HG02884 (cell line): ENCODE measurements at regions not wholly inside any gene's neighbourhood (a gene's known extent, or its start where the extent isn't known, plus 50 kb on each side); places are given as distances from the start of the nearest gene placed in this dataset.

Experiments
- ATAC-seq: cut with Tn5 transposase; IDR thresholded peaks from one replicate; pipeline ENCODE4 v1.9.1; 2021; ENCODE audit warnings: mild to moderate bottlenecking, moderate library complexity; ENCODE audit not compliant: unreplicated experiment

- ATAC-seq, result no peak
These were observed 70.2 kb downstream of the RND3 start for GRCh38 chr2:150417278-150417677.

GRCh38 chr2:150415022-150415421 lies 72.4 kb downstream of the RND3 start:
- ATAC-seq, result no peak

DNA sequence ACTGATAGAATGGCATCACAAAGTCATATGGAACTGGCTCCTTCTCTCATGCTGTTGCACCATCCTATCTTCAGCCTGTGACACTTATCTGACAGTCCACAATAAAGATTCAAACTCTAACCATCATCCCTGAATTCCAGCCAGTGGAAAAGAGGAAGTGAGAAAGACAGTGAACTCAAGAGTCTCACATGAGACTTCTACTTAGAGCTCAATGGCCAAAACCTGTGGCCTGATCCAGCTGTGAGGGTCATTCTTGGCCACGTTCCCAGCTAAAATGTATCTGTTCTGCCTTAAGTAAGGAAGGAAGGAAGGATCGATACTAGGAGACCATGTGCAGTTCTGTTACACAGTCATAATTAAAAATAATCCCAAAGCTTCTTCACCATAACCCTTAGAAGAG lies 73.6 kb downstream of the RND3 start:
- no peak for ATAC-seq

DNA sequence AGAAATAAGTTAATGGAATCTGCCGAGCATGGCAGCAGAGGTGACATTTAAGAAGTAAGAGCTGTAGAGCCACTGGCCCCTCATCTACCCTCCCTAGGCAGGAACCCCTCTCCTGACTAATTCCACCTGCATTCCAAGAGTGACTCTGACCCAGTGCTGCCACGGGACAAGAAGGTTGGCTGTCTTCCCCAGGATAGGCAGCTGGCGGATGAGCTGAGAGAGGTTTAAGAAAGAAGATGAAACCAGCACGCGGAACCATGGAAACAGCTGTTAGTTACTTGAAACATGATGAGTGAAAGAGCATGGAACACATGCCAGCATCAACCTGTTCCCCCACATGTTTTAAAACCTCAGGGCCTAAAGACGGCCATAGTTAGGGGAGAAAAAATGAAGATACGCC lies 74.1 kb downstream of the RND3 start:
- no peak for ATAC-seq

DNA sequence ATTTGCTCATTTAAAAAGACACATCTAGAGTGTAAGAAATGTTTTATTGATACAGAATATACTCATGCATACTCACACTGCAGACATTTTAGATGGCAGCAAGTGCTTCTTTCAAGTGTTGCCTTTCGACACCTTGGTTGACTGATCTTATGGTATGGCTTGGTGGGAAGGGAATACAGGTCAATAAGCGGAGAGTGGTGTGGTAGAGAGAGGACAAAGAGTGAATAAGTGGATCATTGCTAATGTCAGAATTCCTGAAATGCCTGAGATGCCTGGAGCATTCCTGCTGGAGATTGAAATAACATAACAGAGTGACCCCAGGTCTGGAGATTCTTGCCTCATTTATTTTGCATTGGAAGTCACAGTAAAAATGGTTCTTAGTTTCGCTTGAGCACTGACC lies 76.7 kb downstream of the RND3 start:
- ATAC-seq, result no peak

- no peak for ATAC-seq
These were observed 78.3 kb downstream of the RND3 start for GRCh38 chr2:150409196-150409595.

DNA sequence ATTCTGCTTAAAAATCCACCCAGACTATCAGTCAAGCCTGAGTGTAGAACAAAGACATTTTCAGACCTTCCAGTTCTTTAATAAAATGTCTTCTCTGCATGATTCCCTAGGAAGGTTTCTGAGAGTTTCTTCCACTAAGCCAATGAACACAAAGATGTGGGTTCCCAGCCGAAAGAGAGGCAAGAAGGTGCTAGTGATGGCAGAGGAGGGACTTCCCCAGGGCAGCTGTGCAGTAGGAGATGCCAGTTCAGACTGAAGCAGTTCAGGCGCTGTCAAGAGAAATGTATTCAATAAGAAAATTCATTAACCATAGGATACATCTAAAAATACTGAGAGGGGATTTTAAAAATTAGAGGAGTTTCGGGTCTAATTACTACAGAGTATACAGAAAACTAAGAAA lies 83.3 kb downstream of the RND3 start:
- no peak for ATAC-seq

GRCh38 chr2:150403457-150403856 lies 84.0 kb downstream of the RND3 start:
- no peak for ATAC-seq

DNA sequence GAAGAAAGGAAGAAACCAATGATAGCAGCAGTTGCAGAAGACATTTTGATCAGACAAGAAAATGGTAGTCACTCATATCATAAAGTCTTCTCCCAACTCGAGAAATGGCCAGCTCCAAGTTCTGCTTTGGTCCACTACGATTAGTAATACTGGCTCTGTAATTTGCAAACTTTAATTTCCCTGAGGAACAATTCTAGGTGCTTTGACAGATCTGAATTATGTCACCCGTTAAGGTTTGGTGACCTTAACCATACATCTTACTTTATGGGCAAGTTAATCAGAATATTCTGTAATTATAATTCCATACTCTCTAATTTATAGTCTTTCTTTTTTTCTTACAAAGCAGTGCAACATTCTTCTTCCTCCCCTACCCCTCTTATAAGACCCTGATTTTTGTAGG lies 84.5 kb downstream of the RND3 start:
- no peak for ATAC-seq

GRCh38 chr2:150400849-150401248 lies 86.6 kb downstream of the RND3 start:
- no peak for ATAC-seq

DNA sequence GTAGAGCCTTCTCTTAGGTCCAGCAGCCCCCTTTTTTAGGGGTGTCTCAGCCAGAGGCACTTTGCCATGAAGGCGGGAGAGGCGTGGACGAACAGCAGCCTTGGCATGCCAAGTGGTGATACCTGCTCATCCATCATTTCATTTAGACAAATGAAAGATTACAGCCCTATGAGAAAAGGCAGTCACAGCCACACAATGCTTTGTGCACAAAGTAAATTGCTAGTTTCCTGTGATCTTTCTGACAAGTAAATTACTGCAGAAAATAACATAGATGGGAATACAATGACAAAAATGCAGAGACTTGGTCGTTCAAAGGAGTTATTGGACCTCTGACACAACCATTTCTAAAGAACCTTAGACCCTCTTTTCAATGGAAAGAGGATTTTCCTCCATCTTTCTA lies 94.9 kb downstream of the RND3 start:
- no peak for ATAC-seq

GRCh38 chr2:150391779-150392178 lies 95.7 kb downstream of the RND3 start:
- no peak for ATAC-seq

GRCh38 chr2:150389447-150389846 lies 98.0 kb downstream of the RND3 start:
- ATAC-seq, result no peak

DNA sequence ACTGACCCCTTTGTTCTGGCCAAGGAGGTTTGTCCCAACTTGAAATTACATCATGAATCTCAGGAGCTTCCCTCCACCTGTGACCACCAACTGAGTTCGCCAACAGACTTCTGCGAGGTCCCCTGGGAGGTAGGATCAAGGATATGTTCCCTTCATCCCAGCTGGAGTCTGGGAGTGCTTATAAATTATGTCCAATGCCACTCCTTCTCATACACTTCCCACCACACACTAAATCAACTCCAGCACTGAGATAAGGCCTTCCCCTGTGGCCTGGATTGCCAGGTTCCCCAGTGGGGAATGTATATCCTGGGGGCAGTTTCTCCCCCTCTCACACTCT lies 99.2 kb downstream of the RND3 start:
- no peak for ATAC-seq

DNA sequence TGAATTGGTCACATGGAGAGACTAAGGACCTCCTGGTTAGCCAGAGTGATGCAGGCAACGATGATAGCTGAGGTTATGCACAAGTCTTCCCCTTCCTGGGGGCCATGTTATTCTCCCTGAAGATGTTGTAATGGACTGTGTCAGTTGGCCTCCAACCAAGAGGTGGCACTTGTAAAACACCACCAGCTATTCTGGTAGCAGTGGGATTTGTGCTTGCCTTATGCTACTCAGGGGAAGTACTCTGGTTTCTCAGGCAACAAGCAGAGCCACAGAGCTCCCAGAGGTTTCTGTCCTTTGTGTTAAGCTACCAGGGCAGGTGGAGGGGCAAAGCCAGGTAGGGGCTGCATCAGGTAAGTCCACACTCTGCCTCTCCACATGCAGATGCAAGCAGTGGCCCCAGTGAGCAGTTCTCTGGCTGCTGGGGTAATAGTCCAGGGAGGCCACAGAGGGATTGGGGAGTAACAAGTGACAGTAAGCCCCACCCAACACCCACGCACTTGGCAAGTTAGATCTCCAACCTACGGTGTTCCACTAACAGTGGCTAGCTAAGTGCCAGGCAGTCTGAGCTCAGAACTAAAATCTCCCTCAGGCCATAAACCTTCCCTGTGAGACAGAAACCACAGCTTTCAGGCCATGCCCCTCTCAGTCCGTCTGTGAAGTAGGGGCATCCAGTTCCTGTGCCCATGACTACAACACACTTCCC lies 99.7 kb downstream of the RND3 start:
- ATAC-seq, result no peak

GRCh38 chr2:150385211-150385610 lies 102.3 kb downstream of the RND3 start:
- ATAC-seq, result no peak

- no peak for ATAC-seq
These were observed 103.9 kb downstream of the RND3 start for GRCh38 chr2:150383587-150383986.

DNA sequence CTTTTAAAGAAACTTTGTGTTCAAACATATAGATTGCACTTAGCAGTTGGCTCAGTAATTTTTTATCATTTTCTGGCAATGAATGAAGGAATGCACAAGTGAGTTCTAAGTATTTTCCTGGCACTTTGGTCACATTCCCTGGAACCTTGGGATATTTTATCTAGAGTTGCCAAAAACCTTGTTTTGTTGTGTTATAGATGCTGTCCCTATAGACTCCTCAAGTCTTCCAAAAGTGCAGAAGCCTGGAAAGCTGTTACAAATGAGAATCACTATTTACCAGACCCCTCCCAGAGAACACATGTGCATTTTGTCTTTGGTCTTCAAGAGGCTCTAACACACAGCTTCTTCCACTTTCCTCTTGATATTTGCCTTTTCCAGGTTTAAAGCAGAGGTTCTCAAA lies 108.3 kb downstream of the RND3 start:
- no peak for ATAC-seq

DNA sequence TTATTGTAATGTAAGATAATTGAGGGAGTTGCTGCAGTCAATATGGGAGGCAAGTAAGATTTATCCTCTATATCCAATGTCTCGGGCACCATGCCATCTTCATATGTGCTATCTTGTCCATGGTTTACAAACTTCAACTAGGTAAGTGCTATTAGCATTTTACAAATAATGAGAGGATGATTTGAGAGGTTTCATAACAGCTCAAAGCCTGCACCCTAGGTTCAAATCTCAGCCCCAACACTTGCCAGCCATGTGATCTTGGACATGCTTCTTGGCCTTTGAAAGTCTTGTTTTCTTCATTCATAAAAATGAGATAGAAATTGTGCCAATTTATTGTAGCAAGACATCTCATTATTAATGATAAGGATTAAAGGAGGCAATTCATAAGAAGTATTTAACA lies 108.8 kb downstream of the RND3 start:
- no peak for ATAC-seq

GRCh38 chr2:150376553-150377335 lies 110.7 kb downstream of the RND3 start:
- ATAC-seq, result no peak

DNA sequence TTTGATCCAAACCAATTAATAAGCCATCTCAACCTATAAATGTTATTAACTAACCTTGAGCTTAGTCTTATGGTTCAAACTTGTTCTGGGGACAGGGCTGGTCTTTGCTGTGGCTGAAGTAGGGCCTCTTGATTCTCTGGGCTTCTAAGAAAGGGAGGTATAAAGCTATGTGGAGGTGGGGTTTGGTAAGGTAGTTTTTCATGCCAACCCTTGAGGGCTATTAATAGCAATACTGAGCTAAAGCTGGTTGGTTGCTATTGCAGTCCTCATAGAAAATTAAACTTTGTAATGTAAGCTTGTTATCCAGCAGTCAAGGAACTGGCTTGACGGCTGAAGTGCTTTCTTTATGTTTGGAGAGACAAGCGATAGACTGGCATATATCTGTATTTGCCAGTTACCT lies 112.1 kb downstream of the RND3 start:
- no peak for ATAC-seq

- ATAC-seq, result no peak
These were observed 113.0 kb downstream of the RND3 start for GRCh38 chr2:150374492-150374891.

DNA sequence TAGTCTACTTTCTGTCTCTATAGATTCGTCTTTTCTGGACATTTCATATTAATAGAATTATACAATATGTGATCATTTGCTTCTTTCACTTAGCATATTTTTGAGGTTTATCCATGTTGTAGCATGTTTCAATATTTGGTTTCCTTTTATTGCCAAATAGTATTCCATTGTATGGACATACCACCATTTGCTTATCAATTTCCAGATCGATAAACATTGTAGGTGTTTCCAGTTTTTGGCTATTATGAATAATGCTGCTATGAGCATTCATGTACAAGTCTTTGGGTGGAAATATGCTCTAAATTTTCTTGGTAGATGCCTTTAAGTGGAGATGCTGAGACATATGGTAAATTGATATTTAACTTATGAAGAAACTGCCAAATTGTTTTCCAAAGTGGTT lies 114.1 kb downstream of the RND3 start:
- ATAC-seq, result no peak
